Coronary artery (tissue), 2 donors: ENCODE measurements at regions not wholly inside any gene's neighbourhood (a gene's known extent, or its start where the extent isn't known, plus 50 kb on each side); places are given as distances from the start of the nearest gene placed in this dataset.
A peak's percentile ranks its signal among the peaks of the same experiment; 100 is the strongest.

ENCODE experiments used
- DNase-seq: peaks from one replicate; pipeline ENCODE4 v3.0.0-alpha.2; 2017; ENCODE audit warnings: low spot score
- H3K27ac ChIP-seq, 2 donors: fragments of 200-600 bp; sonication (generic); one replicate each; pipeline ENCODE4 v1.5.1; 2016 to 2019
- H3K4me3 ChIP-seq: fragments of 200-600 bp; sonication (generic); 2 replicates; pipeline ENCODE4 v1.5.1; 2016; ENCODE audit warnings: mild to moderate bottlenecking, moderate library complexity
- CTCF ChIP-seq: fragments of 200-600 bp; sonication (generic); IDR thresholded peaks from one replicate; pipeline ENCODE4 v1.5.1; 2019; ENCODE audit warnings: antibody characterized with exemption

- DNase-seq = no peak
- Histone ChIP-seq H3K4me3 (no peak overlapping the region), H3K27ac (no peak overlapping the region)
- TF ChIP-seq CTCF = no peak
Measured at GRCh38 chr11:87394924-87395323, 357.2 kb downstream of the TMEM135 start.

- H3K27ac ChIP-seq = peak overlapping the region in 1 of 2 donors; percentile 20
- TF ChIP-seq CTCF = no peak
Measured at GRCh38 chr11:87392665-87393064, 354.9 kb downstream of the TMEM135 start.

GRCh38 chr11:87391496-87391895 lies 353.8 kb downstream of the TMEM135 start:
- TF ChIP-seq CTCF = no peak
- DNase-seq = no peak

More at GRCh38 chr11:87392665-87393064, 354.9 kb downstream of the TMEM135 start:
- no peak for DNase-seq
- H3K4me3 ChIP-seq = no peak overlapping the region

DNA sequence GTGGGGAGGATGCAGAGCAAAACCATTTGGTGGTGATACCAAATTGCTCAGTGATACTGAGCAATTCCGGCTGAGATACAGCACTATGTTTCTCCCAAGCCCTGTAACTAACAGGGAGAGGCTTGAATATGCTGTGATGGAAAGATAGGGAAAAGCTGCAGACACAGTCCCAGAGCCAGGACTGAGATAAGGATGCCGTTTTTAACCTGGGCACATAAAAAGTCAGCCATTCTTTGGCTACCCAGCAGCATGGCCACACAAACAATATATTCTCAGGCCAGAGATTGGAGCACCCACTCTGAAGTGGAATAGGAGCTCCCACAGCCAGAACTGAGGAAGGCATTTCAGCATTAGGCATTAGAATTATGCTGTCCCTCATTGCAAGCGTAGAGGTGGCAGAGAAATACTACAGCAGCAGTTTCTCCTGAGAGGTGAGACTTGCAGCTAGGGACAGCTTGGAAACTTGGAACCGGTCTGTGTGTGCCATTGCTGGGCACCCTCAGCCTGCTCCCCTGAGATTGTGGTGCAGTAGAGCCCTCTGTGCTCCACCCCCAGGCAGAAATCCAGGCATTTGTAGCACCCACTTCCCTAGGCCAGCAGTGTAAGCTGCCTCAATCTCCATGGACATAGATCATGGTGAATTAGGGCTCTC lies 346.5 kb downstream of the TMEM135 start:
- TF ChIP-seq CTCF = no peak
- no peak for DNase-seq
- H3K27ac ChIP-seq = no peak overlapping the region
- no peak overlapping the region for H3K4me3 ChIP-seq

More at GRCh38 chr11:87391496-87391895, 353.8 kb downstream of the TMEM135 start:
- Histone ChIP-seq H3K4me3 (no peak overlapping the region), H3K27ac (peak overlapping the region in 1 of 2 donors; percentile 44)

DNA sequence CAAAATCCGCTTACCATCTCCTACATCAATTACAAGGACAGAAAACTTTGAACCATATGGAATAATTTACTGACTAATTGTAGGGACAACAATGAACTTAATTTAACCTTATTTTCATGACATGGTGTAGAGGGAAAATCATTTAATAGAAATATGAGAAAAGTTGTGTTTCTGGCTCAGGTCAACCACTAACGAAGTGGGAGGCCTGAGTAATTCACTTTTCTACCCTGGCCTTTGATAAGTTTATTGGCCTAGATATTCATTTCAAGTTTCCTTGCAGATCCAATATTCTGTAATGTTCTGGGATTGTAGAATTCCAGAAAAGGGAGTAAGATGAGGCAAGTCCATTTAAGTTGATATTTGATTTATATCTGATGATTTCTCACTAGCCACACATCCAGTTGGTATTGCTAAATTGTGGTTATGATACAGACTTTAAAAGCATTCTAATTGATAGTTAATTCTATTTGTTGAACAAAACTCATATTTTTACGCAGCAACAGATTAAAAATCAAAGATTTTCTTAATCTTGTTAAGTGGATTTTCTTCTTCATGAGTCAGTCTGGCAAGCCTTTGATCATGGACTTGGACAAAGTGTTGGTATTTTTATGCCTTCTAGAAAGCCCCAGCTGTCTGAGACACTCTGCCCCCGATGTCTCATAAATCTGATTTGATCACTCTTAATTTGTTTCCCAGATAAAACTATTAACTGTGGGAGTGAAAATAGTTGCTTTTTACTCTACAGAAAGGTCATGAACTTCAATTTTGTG lies 336.5 kb downstream of the TMEM135 start:
- TF ChIP-seq CTCF = no peak

More for the DNA sequence above, 336.5 kb downstream of the TMEM135 start:
- no peak overlapping the region for H3K4me3 ChIP-seq
- no peak overlapping the region for H3K27ac ChIP-seq
- DNase-seq = no peak
